Adipocyte (in vitro differentiated cells): ENCODE measurements at regions not wholly inside any gene's neighbourhood (a gene's known extent, or its start where the extent isn't known, plus 50 kb on each side); places are given as distances from the start of the nearest gene placed in this dataset.

Experiments
- DNase-seq: peaks from one replicate; pipeline ENCODE4 v3.0.0-alpha.2; 2015; ENCODE audit warnings: low read depth
- H3K27me3 ChIP-seq: replicated peaks from 2 replicates; pipeline ENCODE4 v1.7.0; 2013; ENCODE audit warnings: mild to moderate bottlenecking, low read length, moderate library complexity; ENCODE audit not compliant: control insufficient read depth, insufficient read depth
- H3K36me3 ChIP-seq: 2 replicates; pipeline ENCODE4 v1.7.0; 2013; ENCODE audit warnings: low read length, mild to moderate bottlenecking, moderate library complexity; ENCODE audit not compliant: control insufficient read depth, insufficient read depth, severe bottlenecking
- H3K4me1 ChIP-seq: 2 replicates; pipeline ENCODE4 v1.7.0; 2013; ENCODE audit warnings: mild to moderate bottlenecking, low read length, moderate library complexity; ENCODE audit not compliant: control insufficient read depth, insufficient read depth
- H3K4me3 ChIP-seq: 2 replicates; pipeline ENCODE4 v1.7.0; 2013; ENCODE audit warnings: mild to moderate bottlenecking, low read length, moderate library complexity
- H3K9ac ChIP-seq: 2 replicates; pipeline ENCODE4 v1.7.0; 2013; ENCODE audit warnings: mild to moderate bottlenecking, low read length, moderate library complexity
- H3K9me3 ChIP-seq: 2 replicates; pipeline ENCODE4 v1.7.0; 2013; ENCODE audit warnings: mild to moderate bottlenecking, low read length, moderate library complexity; ENCODE audit not compliant: control insufficient read depth

- peaks cover 6% of the 10 kb centered on the region for H3K4me1 ChIP-seq
- no peaks in the 10 kb centered on the region for H3K36me3 ChIP-seq
- H3K4me3 ChIP-seq, result no peak overlapping the region
Observed at GRCh38 chr5:29039994-29040393, 2001.6 kb upstream of the CDH9 start.

GRCh38 chr5:29037716-29038115 lies 1999.3 kb upstream of the CDH9 start:
- H3K36me3 ChIP-seq, result no peaks in the 10 kb centered on the region
- H3K4me3 ChIP-seq, result no peak overlapping the region
- H3K4me1 ChIP-seq, result peaks cover 6% of the 10 kb centered on the region
- H3K27me3 ChIP-seq, result no peaks in the 10 kb centered on the region
- no peak overlapping the region for H3K9ac ChIP-seq
- DNase-seq, result no peak
- H3K9me3 ChIP-seq, result no peaks in the 10 kb centered on the region

More at GRCh38 chr5:29039994-29040393, 2001.6 kb upstream of the CDH9 start:
- Histone ChIP-seq H3K9me3 (no peaks in the 10 kb centered on the region), H3K9ac (no peak overlapping the region), H3K27me3 (no peaks in the 10 kb centered on the region)
- no peak for DNase-seq

DNA sequence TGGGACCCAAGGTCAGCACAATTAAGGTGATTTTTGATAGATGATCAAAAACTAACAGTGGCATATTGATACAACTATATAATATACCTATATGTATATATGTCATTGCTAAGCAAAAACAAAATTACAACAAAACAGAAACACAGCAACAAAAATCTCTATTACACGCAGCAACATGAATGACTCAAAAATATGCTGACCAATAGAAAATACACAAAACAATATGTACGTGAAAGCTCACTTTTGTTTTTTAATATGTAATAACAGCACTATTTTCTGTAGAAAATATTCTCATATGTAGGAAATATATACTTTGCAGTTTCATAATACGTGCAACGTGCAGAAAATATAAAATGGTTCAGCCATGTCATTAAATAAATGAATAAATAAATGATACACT lies 1985.7 kb upstream of the CDH9 start:
- Histone ChIP-seq H3K4me3 (no peak overlapping the region), H3K36me3 (no peaks in the 10 kb centered on the region), H3K27me3 (no peaks in the 10 kb centered on the region), H3K4me1 (no peaks in the 10 kb centered on the region), H3K9ac (no peak overlapping the region), H3K9me3 (no peaks in the 10 kb centered on the region)
- no peak for DNase-seq

DNA sequence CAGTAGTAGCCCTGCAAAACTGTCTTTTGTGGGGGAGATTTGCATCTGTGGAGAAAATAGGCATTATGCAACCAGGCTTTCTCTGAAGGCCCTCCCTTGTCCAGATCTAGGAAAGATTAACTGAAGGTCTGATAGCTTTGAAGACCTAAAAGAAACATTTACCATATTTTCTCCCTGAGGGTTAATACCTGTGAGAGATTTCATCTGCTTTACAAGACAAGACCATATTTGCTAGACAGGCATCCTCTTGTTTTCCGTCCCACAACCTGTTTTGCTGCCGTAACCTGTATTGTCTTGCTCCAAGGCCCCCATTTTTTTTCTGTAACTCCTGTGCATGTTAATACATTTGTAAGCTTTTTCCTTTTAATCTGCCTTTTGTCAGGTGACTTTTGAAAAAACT lies 1985.2 kb upstream of the CDH9 start:
- no peak for DNase-seq
- Histone ChIP-seq H3K9ac (no peak overlapping the region), H3K27me3 (no peaks in the 10 kb centered on the region), H3K36me3 (no peaks in the 10 kb centered on the region), H3K4me1 (no peaks in the 10 kb centered on the region), H3K4me3 (no peak overlapping the region), H3K9me3 (no peaks in the 10 kb centered on the region)

- Histone ChIP-seq H3K27me3 (no peaks in the 10 kb centered on the region), H3K9ac (no peak overlapping the region), H3K4me1 (no peaks in the 10 kb centered on the region), H3K36me3 (no peaks in the 10 kb centered on the region), H3K4me3 (no peak overlapping the region), H3K9me3 (no peaks in the 10 kb centered on the region)
- DNase-seq, result no peak
Observed at GRCh38 chr5:29017501-29017900, 1979.1 kb upstream of the CDH9 start.

DNA sequence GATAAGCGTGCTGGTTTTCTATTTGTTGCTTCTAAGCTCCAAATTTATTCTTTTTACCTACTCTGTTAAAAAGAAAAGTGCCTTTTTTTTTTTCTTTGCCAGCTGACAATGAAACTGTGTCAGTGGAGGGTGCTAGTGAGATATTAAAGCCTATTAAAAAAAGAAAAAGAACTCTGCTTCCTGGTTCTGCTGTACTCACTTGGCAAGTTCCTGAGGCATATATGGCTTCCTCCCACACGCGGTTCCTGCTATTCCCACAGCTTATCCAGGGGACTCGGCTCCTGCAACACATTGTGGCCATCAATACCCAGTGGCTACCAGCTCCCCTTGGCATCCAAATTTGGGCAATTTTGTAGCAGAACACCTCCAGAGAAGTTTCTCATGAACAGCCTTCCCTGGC lies 1977.7 kb upstream of the CDH9 start:
- Histone ChIP-seq H3K4me1 (no peaks in the 10 kb centered on the region), H3K4me3 (no peak overlapping the region), H3K9me3 (no peaks in the 10 kb centered on the region), H3K36me3 (no peaks in the 10 kb centered on the region), H3K9ac (no peak overlapping the region), H3K27me3 (no peaks in the 10 kb centered on the region)
- no peak for DNase-seq

GRCh38 chr5:29015523-29015922 lies 1977.1 kb upstream of the CDH9 start:
- no peaks in the 10 kb centered on the region for H3K9me3 ChIP-seq

GRCh38 chr5:29005386-29005785 lies 1967.0 kb upstream of the CDH9 start:
- Histone ChIP-seq H3K9ac (no peak overlapping the region), H3K27me3 (no peaks in the 10 kb centered on the region), H3K4me3 (no peak overlapping the region), H3K9me3 (no peaks in the 10 kb centered on the region), H3K36me3 (no peaks in the 10 kb centered on the region), H3K4me1 (no peaks in the 10 kb centered on the region)
- DNase-seq, result no peak

More at GRCh38 chr5:29015523-29015922, 1977.1 kb upstream of the CDH9 start:
- H3K27me3 ChIP-seq, result no peaks in the 10 kb centered on the region
- H3K4me1 ChIP-seq, result no peaks in the 10 kb centered on the region
- H3K9ac ChIP-seq, result no peak overlapping the region
- no peak overlapping the region for H3K4me3 ChIP-seq
- DNase-seq, result no peak
- no peaks in the 10 kb centered on the region for H3K36me3 ChIP-seq

GRCh38 chr5:29002481-29002880 lies 1964.1 kb upstream of the CDH9 start:
- Histone ChIP-seq H3K36me3 (no peaks in the 10 kb centered on the region), H3K4me1 (no peaks in the 10 kb centered on the region), H3K9ac (no peak overlapping the region), H3K4me3 (no peak overlapping the region), H3K27me3 (no peaks in the 10 kb centered on the region), H3K9me3 (no peaks in the 10 kb centered on the region)
- DNase-seq, result no peak

GRCh38 chr5:29001666-29002065 lies 1963.3 kb upstream of the CDH9 start:
- H3K27me3 ChIP-seq, result no peaks in the 10 kb centered on the region
- no peaks in the 10 kb centered on the region for H3K36me3 ChIP-seq
- no peak for DNase-seq
- no peak overlapping the region for H3K4me3 ChIP-seq
- no peaks in the 10 kb centered on the region for H3K4me1 ChIP-seq
- no peaks in the 10 kb centered on the region for H3K9me3 ChIP-seq
- no peak overlapping the region for H3K9ac ChIP-seq

DNA sequence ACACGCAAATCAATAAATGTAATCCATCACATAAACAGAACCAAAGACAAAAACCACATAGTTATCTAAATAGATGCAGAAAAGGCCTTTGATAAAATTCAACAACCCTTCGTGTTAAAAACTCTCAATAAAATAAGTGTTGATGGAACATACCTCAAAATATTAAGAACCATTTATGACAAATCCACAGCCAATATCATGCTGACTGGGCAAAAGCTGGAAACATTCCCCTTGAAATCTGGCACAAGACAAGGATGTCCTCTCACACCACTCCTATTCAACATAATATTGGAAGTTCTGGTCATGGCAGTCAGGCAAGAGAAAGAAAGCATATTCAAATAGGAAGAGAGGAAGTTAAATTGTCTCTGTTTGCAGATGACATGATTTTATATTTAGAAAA lies 1946.3 kb upstream of the CDH9 start:
- Histone ChIP-seq H3K36me3 (no peaks in the 10 kb centered on the region), H3K27me3 (no peaks in the 10 kb centered on the region), H3K9ac (no peak overlapping the region), H3K9me3 (no peaks in the 10 kb centered on the region), H3K4me3 (no peak overlapping the region), H3K4me1 (no peaks in the 10 kb centered on the region)
- no peak for DNase-seq

GRCh38 chr5:28975508-28975907 lies 1937.1 kb upstream of the CDH9 start:
- Histone ChIP-seq H3K27me3 (no peaks in the 10 kb centered on the region), H3K9me3 (peaks cover 3% of the 10 kb centered on the region), H3K36me3 (no peaks in the 10 kb centered on the region), H3K4me1 (no peaks in the 10 kb centered on the region), H3K9ac (no peak overlapping the region), H3K4me3 (no peak overlapping the region)
- DNase-seq, result no peak
